ENCODE measurements at regions not wholly inside any gene's neighbourhood (a gene's known extent, or its start where the extent isn't known, plus 50 kb on each side); places are given as distances from the start of the nearest gene placed in this dataset.

GRCh38 chr2:18701546-18701945 is 112.2 kb upstream of the NT5C1B start:
- Histone ChIP-seq H3K79me2 (ENCODE audit: low read length) (no peaks in the 10 kb centered on the region), H3K9me3 (ENCODE audit: low read length) (no peaks in the 10 kb centered on the region), H2AFZ (ENCODE audit: low read length) (no peak overlapping the region), H3K36me3 (ENCODE audit: low read depth, low read length) (no peaks in the 10 kb centered on the region), H3K27me3 (ENCODE audit: low read length) (no peaks in the 10 kb centered on the region), H3K27ac (ENCODE audit: low read length) (peak overlapping the region; percentile 11; the same call in 1 of the 2 replicates), H3K9me2 (replicated peaks; ENCODE audit: low read length) (no peaks in the 10 kb centered on the region), H3K4me2 (ENCODE audit: low read length) (peak overlapping the region; percentile 20; the same call in 1 of the 2 replicates), H3K9ac (ENCODE audit: low read length) (no peak overlapping the region), H3K4me3 (ENCODE audit: low read length) (no peak overlapping the region), H3K4me1 (ENCODE audit: insufficient read depth, low read length) (peaks cover 21% of the 10 kb centered on the region), H4K20me1 (ENCODE audit: low read length) (no peaks in the 10 kb centered on the region), H3F3A (ENCODE audit: low read length, unreplicated experiment) (no peaks in the 10 kb centered on the region)
- no peak for TF ChIP-seq CTCF (conservative IDR thresholded peaks at IDR 0.05; ENCODE audit: low read depth, low read length)
- TF ChIP-seq EZH2 (IDR thresholded peaks at IDR 0.05; ENCODE audit: low read length, unreplicated experiment): no peak
- no peak for TF ChIP-seq EZH2phosphoT487 (IDR thresholded peaks at IDR 0.05; ENCODE audit: borderline replicate concordance, low read length)
- CTCF ChIA-PET: no interaction called here
- BruUV-seq (replicated peaks): no TSS peak
- intact Hi-C loops (cut with micrococcal nuclease): no loop called here
- no peak for DNase-seq
- POLR2A ChIA-PET (ENCODE audit: unreplicated experiment): no interaction called here
- peak; percentile 29 for ATAC-seq

GRCh38 chr2:18690342-18690741 is 101.0 kb upstream of the NT5C1B start:
- ChIA-PET CTCF (no interaction called here), POLR2A (ENCODE audit: unreplicated experiment) (no interaction called here)
- TF ChIP-seq CTCF (conservative IDR thresholded peaks at IDR 0.05; ENCODE audit: low read depth, low read length): peak; percentile 49
- TF ChIP-seq EZH2phosphoT487 (IDR thresholded peaks at IDR 0.05; ENCODE audit: borderline replicate concordance, low read length): no peak
- Histone ChIP-seq H3K4me3 (ENCODE audit: low read length) (no peak overlapping the region), H3K4me2 (ENCODE audit: low read length) (no peak overlapping the region), H3K36me3 (ENCODE audit: low read depth, low read length) (no peaks in the 10 kb centered on the region), H3K27me3 (ENCODE audit: low read length) (no peaks in the 10 kb centered on the region), H2AFZ (ENCODE audit: low read length) (no peak overlapping the region), H4K20me1 (ENCODE audit: low read length) (no peaks in the 10 kb centered on the region), H3K4me1 (ENCODE audit: insufficient read depth, low read length) (no peaks in the 10 kb centered on the region), H3K9me2 (replicated peaks; ENCODE audit: low read length) (no peaks in the 10 kb centered on the region), H3F3A (ENCODE audit: low read length, unreplicated experiment) (no peaks in the 10 kb centered on the region), H3K27ac (ENCODE audit: low read length) (no peak overlapping the region), H3K9me3 (ENCODE audit: low read length) (no peaks in the 10 kb centered on the region), H3K9ac (ENCODE audit: low read length) (no peak overlapping the region), H3K79me2 (ENCODE audit: low read length) (no peaks in the 10 kb centered on the region)
- DNase-seq (no peak), ATAC-seq (no peak)
- BruUV-seq (replicated peaks): no TSS peak
- intact Hi-C loops (cut with micrococcal nuclease): no loop called here

GRCh38 chr2:18684206-18685038 is 95.1 kb upstream of the NT5C1B start:
- H3K9me2 ChIP-seq (replicated peaks; ENCODE audit: low read length): no peaks in the 10 kb centered on the region
- no peak overlapping the region for H3K4me3 ChIP-seq (ENCODE audit: low read length)
- no peak for TF ChIP-seq CTCF (conservative IDR thresholded peaks at IDR 0.05; ENCODE audit: low read depth, low read length)
- TF ChIP-seq EZH2 (IDR thresholded peaks at IDR 0.05; ENCODE audit: low read length, unreplicated experiment): no peak
- TF ChIP-seq EZH2phosphoT487 (IDR thresholded peaks at IDR 0.05; ENCODE audit: borderline replicate concordance, low read length): no peak
- ChIA-PET POLR2A (ENCODE audit: unreplicated experiment) (no interaction called here), CTCF (no interaction called here)
- no TSS peak for BruUV-seq (replicated peaks)
- H3K36me3 ChIP-seq (ENCODE audit: low read depth, low read length): no peaks in the 10 kb centered on the region
- H3K27ac ChIP-seq (ENCODE audit: low read length): no peak overlapping the region
- no peaks in the 10 kb centered on the region for H3K27me3 ChIP-seq (ENCODE audit: low read length)
- no peaks in the 10 kb centered on the region for H3K9me3 ChIP-seq (ENCODE audit: low read length)
- intact Hi-C loops (cut with micrococcal nuclease): no loop called here
- H4K20me1 ChIP-seq (ENCODE audit: low read length): no peaks in the 10 kb centered on the region
- H3K4me2 ChIP-seq (ENCODE audit: low read length): no peak overlapping the region
- H3K4me1 ChIP-seq (ENCODE audit: insufficient read depth, low read length): no peaks in the 10 kb centered on the region
- no peak overlapping the region for H3K9ac ChIP-seq (ENCODE audit: low read length)
- H3F3A ChIP-seq (ENCODE audit: low read length, unreplicated experiment): no peaks in the 10 kb centered on the region
- H3K79me2 ChIP-seq (ENCODE audit: low read length): no peaks in the 10 kb centered on the region
- no peak for DNase-seq
- no peak for ATAC-seq
- no peak overlapping the region for H2AFZ ChIP-seq (ENCODE audit: low read length)
